Activated T-cell treated with anti-CD3 and anti-CD28 coated beads for 48 hours (primary cell): ENCODE measurements at regions not wholly inside any gene's neighbourhood (a gene's known extent, or its start where the extent isn't known, plus 50 kb on each side); places are given as distances from the start of the nearest gene placed in this dataset.
"Not testable (repeated sequence)": the region's sequence is repeated elsewhere in the genome, so short reads cannot be mapped to it uniquely, and the experiment has no call there.

Source experiments
- DNase-seq: peaks from one replicate; pipeline ENCODE4 v3.0.0-alpha.2; 2020; ENCODE audit warnings: low read depth

DNA sequence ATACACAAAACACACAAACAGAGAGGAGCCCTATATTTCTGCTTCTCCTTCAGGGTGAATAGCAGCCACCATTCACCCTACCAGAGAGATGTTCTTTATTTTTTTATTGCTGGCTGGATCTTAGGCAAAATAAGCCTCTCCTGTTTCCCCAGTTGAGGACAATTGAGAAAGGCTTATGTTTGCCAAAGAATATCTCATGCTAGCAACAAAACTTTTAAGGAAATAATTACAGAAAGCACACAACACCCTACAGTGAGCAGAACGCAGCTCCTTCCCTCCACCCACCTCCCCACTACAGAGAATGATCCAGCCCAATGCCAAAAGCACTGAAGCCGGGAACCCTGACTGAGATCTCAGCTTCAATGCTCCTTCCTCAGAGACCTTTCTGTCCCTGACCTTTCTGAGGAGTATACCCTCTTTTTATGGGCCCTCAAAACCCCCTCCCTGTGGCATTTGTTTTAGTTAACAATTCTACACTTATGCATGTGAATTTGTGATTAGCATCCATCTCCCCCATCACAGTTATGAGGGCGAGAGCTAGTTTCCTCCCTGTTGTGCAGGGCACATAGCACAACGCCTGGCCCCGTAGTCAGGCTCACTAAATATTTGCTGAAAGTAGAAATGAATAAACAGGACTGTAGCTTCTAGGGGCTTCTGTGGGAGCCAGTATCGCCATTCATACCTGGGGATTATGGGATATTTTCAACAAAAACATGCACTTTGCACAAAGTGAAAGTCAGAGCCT, 491.6 kb upstream of the CDH4 start:
- DNase-seq = no peak

DNA sequence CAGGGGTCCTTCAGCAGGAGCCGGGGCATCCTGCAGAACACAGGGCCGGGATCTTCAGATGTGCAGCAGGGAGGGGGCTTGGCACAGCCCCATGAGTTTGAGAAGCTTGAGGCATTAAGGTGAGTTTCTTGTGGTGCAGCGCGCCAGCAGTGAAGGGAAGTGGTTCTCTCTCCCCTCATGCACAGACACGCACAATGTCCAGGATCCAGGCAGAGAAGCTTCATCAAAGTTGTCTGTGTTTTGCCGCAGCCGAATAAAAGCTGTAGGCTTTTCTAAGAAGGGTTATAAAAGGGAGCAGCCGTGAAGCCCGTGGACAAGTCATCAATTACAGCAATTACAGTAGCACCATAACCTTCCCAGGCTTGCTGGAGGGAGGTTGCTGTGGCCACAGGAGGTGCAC, 491.0 kb upstream of the CDH4 start:
- no peak for DNase-seq

DNA sequence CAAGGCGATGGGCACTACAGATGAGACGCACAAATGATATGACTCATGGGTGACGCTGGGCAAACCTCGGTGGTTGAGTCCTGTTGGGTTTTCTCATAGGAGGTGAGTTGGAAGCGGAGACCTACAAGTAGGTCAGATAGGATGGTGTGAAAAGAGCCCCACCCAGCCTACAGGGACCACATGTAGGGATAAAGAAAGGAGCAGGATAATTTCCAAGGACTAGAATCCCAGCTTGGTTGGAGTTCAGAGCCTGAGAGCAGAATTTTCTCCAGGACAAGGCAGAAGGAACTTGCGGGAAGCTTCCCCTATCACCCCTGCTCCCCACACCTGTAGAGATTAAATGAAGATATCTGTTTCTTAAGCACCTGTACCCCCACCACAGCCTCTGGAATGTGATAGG, 489.7 kb upstream of the CDH4 start:
- DNase-seq = no peak

DNA sequence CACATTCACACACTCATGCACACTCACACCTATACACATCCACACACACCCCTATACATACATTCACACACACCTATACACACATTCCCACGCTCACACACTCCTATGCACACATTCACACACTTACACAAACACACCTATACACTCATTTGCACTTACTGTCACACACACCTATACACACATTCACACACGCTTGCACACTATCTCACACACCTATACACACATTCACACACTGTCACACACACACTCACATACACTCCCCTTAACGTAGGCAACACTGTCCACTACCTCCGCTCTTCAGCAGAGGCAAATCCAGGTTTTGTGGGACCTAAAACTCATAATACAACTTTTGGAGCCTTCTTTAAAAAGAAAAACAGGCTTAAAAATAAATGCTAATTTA, 487.7 kb upstream of the CDH4 start:
- DNase-seq = no peak

DNA sequence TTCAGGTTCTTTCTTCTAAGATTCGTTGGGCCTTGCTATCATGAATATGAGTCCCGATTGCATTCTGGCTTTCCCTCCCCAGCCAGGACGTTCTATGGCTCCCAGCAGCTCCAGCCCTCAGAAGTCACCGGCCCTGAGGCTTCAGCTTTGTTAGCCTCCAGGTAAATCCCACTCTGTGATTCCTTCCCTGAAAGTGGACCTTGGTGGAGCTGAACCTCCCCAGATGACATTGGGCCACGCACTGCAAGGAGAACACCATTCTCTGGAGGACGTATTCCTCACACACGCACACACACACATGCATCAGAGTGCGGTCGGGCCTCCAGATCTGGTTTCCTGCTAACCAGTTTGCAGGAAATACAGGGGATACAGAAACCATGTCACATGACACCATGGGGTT, 487.3 kb upstream of the CDH4 start:
- DNase-seq = no peak

DNA sequence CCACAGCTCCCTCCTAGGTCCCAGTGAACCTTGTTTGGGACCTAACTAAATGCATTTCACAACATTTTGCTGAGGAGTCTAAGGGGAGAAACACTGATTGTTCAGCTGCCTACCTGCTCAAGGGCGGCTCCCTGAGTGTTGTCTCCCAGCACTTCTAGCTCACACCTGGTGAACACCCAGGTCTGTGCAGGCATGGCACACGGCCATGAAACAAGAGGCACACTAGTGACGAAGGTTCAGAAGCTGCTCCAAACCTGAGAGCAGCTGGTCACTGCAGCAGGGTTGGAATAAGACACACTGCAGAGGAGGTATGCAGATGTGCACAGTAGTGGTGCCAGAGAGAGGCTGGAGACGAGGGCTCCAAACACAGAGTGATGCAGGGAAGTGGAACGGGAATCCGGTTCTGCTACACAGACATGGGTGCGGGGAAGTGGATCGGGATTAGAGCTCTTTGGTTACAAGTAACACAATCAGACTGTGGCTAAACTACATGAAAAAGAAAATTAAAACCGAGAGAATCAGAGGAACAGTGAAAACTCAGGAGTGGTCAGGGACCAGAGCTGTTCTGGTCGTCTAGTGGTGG, 486.1 kb upstream of the CDH4 start:
- no peak for DNase-seq

DNA sequence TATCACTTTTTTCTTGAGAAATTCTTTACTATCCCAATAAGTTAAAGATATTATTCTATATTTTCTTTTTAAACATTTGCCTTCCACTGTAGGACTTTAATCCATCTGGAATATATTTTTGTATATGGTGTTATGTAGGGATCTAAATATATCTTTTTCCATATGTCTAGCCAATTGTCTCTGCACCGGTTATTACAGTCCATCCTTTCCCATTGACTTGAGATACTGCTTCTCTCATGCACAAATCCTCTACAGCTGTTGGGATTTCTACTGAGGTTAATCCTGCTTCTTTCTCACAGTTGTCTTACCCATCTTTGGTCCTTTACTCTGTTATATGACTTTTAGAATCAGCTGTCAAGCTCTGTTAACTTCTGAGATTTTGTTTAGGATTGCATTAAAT, 483.8 kb upstream of the CDH4 start:
- no peak for DNase-seq

DNA sequence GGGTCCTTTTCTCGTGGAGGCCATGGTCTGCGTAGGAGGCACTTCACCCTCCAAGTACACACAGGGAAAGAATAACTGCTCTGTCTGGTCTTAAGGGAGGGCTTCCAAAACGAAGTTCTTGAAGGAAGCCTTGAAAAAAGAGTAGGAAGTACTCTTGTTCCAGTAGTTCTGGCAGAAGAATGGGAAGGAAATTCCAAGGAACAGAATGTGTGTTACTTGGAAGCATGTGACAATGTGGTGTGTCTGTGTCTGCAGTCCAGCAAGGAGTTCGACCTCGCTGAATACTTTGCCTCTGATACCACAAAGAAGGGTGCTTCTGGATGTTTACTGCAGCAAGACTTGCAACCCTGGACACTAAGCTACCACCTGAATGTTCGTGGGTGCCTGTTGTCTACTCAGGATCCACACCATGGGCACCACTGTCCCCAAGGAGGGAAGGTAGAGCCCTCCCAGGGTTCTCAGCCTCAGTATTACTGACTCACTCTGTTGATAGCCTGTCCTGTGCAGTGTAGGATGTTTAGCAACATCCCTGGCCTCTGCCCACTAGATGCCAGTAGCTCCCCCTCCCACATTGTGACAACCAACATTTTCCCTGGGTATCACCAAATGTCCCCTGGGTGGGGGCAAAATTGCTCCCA, 471.6 kb upstream of the CDH4 start:
- no peak for DNase-seq

DNA sequence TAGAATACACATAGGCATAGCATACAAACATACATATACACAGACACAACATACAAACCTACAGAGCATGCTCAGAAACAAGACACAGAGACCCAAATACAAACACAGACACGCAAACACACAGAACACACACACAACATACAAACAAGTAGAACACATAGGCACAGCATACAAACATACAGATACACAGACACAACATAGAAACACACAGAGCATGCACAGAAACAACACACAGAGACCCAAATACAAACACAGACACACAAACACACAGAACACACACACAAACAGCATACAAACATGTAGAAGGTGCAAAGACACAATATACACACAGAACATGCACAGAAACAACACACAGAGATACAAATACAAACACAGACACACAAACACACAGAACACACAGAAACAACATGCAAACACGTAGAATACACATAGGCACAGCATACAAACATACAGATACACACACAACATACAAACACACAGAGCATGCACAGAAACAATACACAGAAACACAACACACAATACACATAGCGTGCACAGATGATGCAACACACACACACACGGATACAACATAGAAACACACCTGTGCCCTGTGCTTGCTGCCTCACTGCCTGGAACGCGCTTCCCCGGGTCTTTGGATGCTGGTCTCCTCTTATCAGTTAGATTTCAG, 469.0 kb upstream of the CDH4 start:
- DNase-seq = no peak

DNA sequence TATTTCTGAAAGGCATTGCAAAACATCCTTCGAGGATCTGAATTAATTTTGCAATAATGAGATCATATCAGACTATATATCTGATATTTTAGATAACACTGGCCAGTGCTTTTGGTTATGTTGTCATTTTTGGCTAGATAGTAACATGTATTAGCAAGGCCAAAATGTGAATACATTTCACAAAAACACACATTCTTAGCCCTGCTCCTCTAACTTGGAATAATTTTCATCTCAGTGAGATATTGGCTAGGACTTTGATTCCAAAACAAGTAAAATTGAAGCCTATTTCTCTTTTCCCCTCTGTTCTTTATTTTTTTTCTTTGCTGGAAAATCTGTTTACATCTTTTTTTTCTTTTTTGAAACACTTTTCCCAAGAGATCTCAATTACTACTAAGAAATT, 466.8 kb upstream of the CDH4 start:
- no peak for DNase-seq

DNA sequence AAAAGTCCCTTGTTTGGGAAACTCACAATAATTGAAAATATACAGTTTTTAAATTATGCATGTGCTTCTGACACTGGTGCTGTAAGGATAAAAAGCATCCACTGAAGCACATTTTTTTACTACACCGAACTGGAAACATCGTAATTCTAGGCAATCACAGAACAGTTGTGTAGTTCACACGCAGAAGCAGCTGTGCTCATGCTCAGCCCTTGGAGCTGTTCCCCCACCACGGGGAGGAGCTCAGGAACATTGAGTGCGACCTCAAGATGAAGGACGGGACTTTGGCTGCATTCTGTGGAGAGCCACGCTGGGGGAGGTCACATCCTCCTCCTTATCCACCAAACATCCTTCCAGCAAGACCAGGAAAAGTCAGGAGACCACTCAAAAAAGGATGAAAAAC, 466.3 kb upstream of the CDH4 start:
- no peak for DNase-seq

DNA sequence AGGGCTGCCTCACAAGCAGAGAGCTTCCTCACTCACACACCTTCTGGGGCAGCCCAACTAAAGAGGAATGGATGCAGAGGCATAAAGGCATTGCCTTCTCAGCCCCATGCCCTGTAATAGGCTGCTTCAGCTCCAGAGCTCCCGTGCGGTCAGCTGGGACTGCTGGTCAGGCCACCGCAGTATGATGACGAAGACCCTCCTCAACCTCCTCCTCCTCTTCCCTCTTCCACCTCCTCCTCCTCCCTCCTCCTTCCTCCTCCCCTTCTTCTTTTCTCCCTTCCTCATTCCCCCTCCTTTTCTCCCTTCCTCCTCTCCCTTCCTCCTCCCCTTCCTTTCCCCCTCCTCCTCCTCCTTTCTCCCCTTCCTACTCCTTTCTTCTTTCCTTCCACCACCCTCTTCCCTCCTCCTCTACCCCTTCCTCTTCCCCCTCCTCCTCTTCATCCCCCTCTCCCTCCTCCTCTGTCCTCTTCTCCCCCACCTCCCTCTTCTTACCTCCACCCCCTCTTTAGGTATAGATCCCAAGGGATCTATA, 465.3 kb upstream of the CDH4 start:
- DNase-seq = no peak

DNA sequence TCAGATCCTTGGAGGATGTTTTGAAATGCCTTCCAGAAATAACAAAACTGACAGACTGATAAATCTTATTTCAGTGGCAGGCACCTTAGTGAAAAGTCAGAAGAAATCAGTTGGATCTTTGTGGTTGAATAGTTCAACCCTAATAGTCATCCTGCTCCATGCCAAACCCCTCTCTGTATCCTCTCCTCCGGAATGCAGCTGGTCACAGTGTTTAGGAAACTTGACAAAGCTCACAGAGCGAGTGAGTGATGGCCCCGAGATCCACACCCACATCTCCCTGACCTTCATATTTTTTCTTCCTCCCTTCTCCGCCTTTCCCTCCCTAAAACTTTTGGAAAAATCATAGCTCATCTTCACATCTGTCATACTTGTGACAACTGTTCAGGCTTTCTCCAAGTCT, 464.8 kb upstream of the CDH4 start:
- no peak for DNase-seq

DNA sequence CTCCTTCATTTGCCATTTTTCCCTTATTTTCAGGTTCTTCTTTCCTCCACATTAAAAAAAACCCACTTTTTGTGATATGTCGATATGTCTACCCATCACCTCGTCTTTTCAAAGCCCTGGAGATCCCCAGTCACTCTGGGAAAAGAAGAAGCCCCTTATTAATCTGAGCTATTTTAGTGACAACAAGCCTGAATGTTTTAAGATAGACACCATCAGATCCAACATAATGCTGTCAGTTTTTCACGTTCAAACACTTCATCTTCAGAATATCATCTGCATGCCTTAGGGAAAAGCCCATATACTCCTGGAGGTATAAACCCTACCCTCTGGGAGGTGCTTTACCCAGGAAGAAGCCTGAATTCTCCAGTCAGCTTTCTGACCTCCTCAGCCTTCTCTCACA, 464.0 kb upstream of the CDH4 start:
- DNase-seq = no peak

DNA sequence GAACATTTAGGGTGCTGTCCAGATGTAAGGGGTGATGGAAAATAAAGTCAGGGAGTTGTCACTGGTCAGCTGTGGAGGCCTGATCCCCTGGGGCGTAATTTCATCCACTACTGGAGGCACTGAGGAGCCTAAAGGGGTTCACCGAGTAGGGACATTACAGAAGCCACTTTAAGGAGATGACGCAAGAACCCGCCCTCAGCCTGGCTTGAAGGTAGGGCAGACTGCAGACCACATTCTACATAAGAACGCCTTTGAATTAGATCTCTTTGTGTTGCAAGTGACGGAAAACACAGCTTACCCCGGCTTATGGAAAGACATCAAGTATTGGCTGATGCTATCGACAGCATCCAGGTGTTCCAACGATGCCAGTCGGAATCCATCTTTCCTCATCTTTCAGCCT, 462.7 kb upstream of the CDH4 start:
- no peak for DNase-seq

DNA sequence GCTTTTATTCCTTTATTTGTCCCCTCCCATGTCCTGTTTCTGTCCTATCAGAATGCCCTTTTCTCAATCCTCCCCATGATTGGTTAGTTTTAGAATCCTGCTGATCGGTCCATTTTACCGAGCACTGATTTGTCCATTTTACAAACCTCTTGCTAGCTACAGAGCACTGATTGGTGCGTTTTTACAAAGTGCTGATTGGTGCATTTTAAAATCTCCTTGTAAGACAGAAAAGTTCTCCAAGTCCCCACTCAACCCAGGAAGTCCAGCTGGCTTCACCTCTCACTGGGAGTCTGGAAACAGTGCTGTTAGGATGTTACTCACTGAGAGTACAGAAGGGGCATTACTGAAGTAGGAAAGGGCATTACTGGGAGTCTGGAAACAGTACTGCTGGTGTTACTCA, 461.7 kb upstream of the CDH4 start:
- not testable (repeated sequence) for DNase-seq

DNA sequence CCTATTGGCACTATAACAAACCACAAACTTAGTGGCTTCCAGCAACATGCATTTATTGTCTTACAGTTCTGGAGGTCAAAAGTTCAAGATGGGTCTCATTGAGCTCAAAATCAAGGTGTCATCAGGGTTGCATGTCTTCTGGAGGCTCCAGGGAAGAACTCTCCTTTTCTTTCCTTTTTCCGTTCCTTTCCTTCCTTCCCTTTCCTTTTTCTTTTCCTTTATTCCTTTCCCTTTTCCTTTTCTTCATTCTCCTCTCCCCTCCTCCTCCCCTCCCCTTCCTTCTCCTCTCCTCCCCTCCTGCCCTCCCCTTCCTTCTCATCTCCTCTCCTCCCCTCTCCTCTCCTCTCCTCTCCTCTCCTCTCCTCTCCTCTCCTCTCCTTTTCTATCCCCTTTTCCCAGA, 460.2 kb upstream of the CDH4 start:
- DNase-seq = no peak

DNA sequence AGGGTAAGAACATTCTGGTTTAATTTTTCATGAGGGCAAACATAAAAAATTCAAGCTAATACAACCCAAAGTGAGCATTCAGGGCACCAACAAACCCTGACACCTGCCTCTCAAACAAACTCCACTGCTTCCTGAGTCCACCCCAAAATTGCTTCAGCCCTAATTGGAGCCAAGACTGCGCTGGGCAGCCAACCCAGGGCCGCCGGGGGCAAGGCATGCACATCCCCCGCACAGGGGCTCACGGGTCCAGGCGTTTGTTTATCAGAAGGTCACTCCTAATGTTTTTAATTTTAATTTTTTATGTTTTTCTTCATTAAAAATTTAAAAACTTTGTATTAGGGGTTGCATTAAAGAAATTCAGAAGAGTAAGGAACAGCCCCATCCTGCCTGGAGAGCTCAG, 459.1 kb upstream of the CDH4 start:
- DNase-seq = no peak

DNA sequence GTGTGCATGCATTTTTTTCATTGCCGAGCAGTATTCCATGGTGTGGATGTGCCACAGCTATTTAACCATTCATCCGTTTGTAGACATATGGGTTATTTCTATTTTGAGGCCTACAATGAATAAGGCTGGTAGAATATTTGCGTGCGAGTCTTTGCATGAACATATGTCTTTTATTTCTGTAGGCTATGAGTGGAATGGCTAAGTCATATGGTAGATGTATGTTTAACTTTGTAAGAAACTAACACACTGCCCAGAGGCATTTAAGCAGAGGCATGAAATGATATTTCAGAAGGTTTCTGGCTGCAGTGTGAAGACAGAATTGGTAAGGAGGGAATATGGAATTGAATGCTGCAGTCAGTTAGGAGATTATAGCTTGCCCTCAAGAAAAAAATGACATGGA, 457.4 kb upstream of the CDH4 start:
- no peak for DNase-seq

DNA sequence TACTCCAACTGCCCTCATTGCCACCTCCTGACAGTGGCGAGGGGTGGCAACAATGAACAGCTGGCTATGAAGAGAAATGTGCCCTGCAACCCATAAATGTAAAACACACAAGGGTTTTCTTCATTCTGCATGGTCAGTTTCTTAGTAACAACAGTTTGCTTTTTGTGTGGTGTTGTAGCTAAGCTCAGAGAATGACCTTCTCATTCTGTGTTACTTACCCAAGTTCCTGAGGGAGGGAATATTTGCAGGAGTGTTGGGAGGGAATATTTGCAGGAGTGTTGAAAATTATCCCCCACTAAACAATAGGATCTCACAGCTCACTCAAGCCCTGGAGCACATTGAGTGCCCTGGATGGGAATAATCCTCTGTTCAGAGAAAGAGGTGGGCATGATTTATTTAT, 456.4 kb upstream of the CDH4 start:
- DNase-seq = no peak

DNA sequence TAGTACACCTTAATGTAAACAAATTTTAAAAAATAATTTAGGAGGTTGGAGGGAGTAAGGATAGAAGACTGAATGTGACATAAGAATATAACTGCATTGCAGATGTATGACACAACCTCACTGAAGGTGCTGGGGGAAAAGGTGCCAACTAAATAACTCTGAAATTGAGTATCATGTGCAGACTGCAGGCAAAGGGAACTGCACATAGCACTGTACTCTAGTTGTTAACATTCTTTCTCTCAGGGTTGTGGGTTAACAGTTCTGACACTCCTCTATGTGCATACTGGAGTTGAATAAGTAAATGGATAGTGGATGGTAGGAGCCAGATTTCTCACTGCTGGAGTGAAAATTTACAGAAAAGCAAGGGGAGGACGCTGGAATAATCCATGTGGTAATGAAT, 451.9 kb upstream of the CDH4 start:
- DNase-seq = no peak

DNA sequence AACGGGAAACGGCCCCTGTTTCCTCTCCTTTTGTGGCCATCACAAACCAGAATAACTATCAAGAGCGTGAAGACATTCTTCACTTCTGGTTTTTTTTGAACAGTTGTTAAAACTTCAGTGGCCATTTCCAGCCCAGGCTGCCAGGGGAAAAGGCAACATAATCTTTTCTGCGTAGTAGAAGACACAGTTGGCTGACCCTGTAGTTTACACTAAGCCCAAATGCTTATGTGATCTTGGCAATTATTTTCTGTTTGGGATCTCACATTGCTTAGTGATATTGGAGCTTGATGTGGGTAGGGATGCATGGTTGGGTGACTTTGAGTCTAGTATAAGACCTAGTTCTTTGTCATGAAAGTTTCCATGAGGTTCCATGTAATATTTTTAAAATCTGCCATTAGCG, 449.4 kb upstream of the CDH4 start:
- no peak for DNase-seq
